Fibroblast of lung (primary cell): ENCODE measurements at regions not wholly inside any gene's neighbourhood (a gene's known extent, or its start where the extent isn't known, plus 50 kb on each side); places are given as distances from the start of the nearest gene placed in this dataset.

ENCODE experiments used
- EZH2 ChIP-seq: IDR thresholded peaks from 2 replicates; pipeline ENCODE4 v1.5.1; 2012; ENCODE audit warnings: low read length, control low read depth, mild to moderate bottlenecking; ENCODE audit errors: missing control alignments
- TF ChIP-seq, protein P1 (sequence below), 2 donors: IDR thresholded peaks in 1 of 2; conservative IDR thresholded peaks in 1 of 2; 1 replicate in 1 of 2; 2 replicates in 1 of 2; pipeline ENCODE4 v1.5.1; 2011 to 2012; ENCODE audit warnings: low read length in 2 of 2, control low read depth in 1 of 2, inconsistent platforms in 1 of 2, low read depth in 1 of 2, mild to moderate bottlenecking in 1 of 2

DNA sequence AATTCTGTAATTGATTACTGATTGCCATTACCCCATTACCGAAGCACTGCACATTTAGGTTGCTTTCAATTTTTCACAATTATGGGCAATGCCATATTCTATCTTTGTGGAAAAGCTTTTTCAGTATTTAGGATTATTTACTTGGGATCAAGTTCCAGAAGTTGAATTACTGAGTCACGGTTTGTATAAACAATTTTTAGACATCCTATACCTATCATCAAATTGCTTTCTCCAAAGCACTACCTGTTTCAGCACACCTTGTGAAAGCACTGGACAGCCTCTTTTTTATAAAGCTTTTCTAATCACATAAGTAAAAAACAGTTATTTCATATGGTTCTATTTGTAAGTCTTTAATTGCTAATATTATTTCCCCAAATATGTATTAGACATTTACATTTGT, 221.5 kb upstream of the CAND1 start:
- TF ChIP-seq, protein P1, sequence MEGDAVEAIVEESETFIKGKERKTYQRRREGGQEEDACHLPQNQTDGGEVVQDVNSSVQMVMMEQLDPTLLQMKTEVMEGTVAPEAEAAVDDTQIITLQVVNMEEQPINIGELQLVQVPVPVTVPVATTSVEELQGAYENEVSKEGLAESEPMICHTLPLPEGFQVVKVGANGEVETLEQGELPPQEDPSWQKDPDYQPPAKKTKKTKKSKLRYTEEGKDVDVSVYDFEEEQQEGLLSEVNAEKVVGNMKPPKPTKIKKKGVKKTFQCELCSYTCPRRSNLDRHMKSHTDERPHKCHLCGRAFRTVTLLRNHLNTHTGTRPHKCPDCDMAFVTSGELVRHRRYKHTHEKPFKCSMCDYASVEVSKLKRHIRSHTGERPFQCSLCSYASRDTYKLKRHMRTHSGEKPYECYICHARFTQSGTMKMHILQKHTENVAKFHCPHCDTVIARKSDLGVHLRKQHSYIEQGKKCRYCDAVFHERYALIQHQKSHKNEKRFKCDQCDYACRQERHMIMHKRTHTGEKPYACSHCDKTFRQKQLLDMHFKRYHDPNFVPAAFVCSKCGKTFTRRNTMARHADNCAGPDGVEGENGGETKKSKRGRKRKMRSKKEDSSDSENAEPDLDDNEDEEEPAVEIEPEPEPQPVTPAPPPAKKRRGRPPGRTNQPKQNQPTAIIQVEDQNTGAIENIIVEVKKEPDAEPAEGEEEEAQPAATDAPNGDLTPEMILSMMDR (conservative IDR thresholded peaks at IDR 0.05 in 1 of 2, IDR thresholded peaks at IDR 0.05 in 1 of 2; ENCODE audit: low read depth in 1 of 2, low read length in 2 of 2) = no peak
- no peak for TF ChIP-seq EZH2
